ENCODE measurements at regions not wholly inside any gene's neighbourhood (a gene's known extent, or its start where the extent isn't known, plus 50 kb on each side); places are given as distances from the start of the nearest gene placed in this dataset.

DNA sequence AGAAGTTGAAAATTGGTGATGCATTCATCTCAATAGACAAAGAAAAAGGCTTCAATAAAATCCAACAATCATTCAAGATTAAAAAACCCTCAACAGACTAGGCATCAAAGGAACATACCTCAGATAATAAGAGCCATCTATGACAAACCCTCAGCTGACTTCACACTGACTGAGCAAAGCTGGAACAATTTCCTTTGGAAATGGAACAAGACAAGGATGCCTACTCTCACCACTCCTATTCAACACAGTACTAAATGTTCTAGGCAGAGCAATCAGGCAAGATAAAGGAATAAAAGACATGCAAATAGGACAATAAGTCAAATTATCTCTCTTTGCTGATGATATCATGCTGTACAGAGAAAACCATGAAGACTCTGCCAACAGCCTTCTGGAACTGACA is 1188.1 kb downstream of the DTWD2 start:
- intact Hi-C loops (cut with DNase I) = no loop called here
- no peak for DNase-seq (ENCODE audit: extremely low spot score in 2 of 2)
- Histone ChIP-seq H3K4me3 (no peak overlapping the region), H3K27ac (no peak overlapping the region), H3K9me3 (no peaks in the 10 kb centered on the region), H3K4me1 (no peaks in the 10 kb centered on the region), H3K27me3 (no peaks in the 10 kb centered on the region), H3K36me3 (no peaks in the 10 kb centered on the region)
- TF ChIP-seq POLR2A (IDR thresholded peaks at IDR 0.05) (no peak), POLR2AphosphoS5 (IDR thresholded peaks at IDR 0.05; ENCODE audit: insufficient read depth in 1 of 2, low read depth in 1 of 2) (no peak), CTCF (IDR thresholded peaks at IDR 0.05) (no peak)

GRCh38 chr5:117794847-117795246 is 1193.5 kb downstream of the DTWD2 start:
- no peaks in the 10 kb centered on the region for H3K27me3 ChIP-seq
- H3K4me3 ChIP-seq = no peak overlapping the region
- intact Hi-C loops (cut with DNase I) = no loop called here
- no peak for DNase-seq (ENCODE audit: extremely low spot score in 2 of 2)
- no peak overlapping the region for H3K27ac ChIP-seq
- no peaks in the 10 kb centered on the region for H3K36me3 ChIP-seq
- H3K9me3 ChIP-seq = no peaks in the 10 kb centered on the region
- no peaks in the 10 kb centered on the region for H3K4me1 ChIP-seq
- TF ChIP-seq CTCF (IDR thresholded peaks at IDR 0.05) (no peak), POLR2AphosphoS5 (IDR thresholded peaks at IDR 0.05; ENCODE audit: insufficient read depth in 1 of 2, low read depth in 1 of 2) (no peak), POLR2A (IDR thresholded peaks at IDR 0.05) (no peak)

GRCh38 chr5:117793963-117794362 is 1194.4 kb downstream of the DTWD2 start:
- intact Hi-C loops (cut with DNase I) = no loop called here
- no peaks in the 10 kb centered on the region for H3K36me3 ChIP-seq
- no peaks in the 10 kb centered on the region for H3K27me3 ChIP-seq
- no peaks in the 10 kb centered on the region for H3K9me3 ChIP-seq
- no peak for TF ChIP-seq POLR2AphosphoS5 (IDR thresholded peaks at IDR 0.05; ENCODE audit: insufficient read depth in 1 of 2, low read depth in 1 of 2)
- no peak for TF ChIP-seq POLR2A (IDR thresholded peaks at IDR 0.05)
- TF ChIP-seq CTCF (IDR thresholded peaks at IDR 0.05) = no peak
- no peaks in the 10 kb centered on the region for H3K4me1 ChIP-seq
- H3K27ac ChIP-seq = no peak overlapping the region
- no peak overlapping the region for H3K4me3 ChIP-seq
- no peak for DNase-seq (ENCODE audit: extremely low spot score in 2 of 2)

DNA sequence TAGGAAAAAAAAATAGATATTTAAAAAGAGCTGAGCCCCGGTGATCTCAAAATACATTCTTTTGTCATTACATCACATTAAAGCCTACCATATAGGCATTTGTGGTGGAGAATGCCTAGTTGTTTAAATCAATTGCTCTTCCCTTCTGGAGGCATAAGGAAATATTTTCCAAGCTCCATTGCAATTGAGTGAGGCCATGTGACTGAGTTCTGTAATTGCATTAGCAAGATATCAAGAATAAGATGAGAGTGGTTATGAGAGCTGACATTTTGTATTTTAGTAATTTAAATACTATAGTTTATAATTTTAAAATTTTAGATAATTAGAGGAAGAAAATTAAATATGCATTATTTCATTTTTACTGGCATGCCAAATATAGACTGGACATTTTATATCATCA is 1195.9 kb downstream of the DTWD2 start:
- Histone ChIP-seq H3K4me3 (no peak overlapping the region), H3K27me3 (no peaks in the 10 kb centered on the region), H3K27ac (no peak overlapping the region), H3K36me3 (no peaks in the 10 kb centered on the region), H3K4me1 (no peaks in the 10 kb centered on the region), H3K9me3 (no peaks in the 10 kb centered on the region)
- intact Hi-C loops (cut with DNase I) = no loop called here
- no peak for TF ChIP-seq POLR2A (IDR thresholded peaks at IDR 0.05)
- no peak for TF ChIP-seq POLR2AphosphoS5 (IDR thresholded peaks at IDR 0.05; ENCODE audit: insufficient read depth in 1 of 2, low read depth in 1 of 2)
- no peak for TF ChIP-seq CTCF (IDR thresholded peaks at IDR 0.05)
- DNase-seq (ENCODE audit: extremely low spot score in 2 of 2) = no peak

DNA sequence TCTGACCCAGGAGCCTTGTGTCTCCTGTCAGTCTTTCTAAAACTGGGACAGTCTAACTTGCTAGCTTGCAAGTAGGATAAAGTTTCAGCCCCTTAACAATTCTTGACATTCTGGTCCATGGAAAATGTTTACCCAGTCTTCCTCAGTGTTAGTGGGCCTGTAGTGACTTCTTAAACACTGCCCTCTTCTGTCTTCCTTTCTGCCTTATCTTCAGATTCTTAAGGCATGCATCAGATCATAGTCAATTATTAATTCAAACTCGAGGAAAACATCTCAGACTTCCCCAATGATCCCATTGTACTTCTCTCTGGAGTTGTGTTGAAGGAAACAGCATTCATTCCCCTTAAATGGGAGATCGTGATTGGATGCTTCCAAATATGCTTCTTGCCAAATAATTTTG is 1199.8 kb downstream of the DTWD2 start:
- Histone ChIP-seq H3K27me3 (no peaks in the 10 kb centered on the region), H3K27ac (no peak overlapping the region), H3K36me3 (no peaks in the 10 kb centered on the region), H3K4me3 (no peak overlapping the region), H3K9me3 (no peaks in the 10 kb centered on the region), H3K4me1 (no peaks in the 10 kb centered on the region)
- intact Hi-C loops (cut with DNase I) = no loop called here
- TF ChIP-seq POLR2A (IDR thresholded peaks at IDR 0.05) (no peak), POLR2AphosphoS5 (IDR thresholded peaks at IDR 0.05; ENCODE audit: insufficient read depth in 1 of 2, low read depth in 1 of 2) (no peak), CTCF (IDR thresholded peaks at IDR 0.05) (no peak)
- no peak for DNase-seq (ENCODE audit: extremely low spot score in 2 of 2)

Data from vagina (tissue), 2 donors.